SU-DHL-6 (cell line): ENCODE measurements at regions not wholly inside any gene's neighbourhood (a gene's known extent, or its start where the extent isn't known, plus 50 kb on each side); places are given as distances from the start of the nearest gene placed in this dataset.

Experiments
- H2AFZ ChIP-seq: fragments of 200-600 bp; sonication (generic); 2 replicates; pipeline ENCODE4 v1.6.1; 2014; ENCODE audit warnings: low read depth, mild to moderate bottlenecking, moderate library complexity, mixed read lengths, antibody characterized with exemption, low read length; ENCODE audit not compliant: severe bottlenecking
- H3F3A ChIP-seq: fragments of 200-600 bp; shearing (Covaris generic); 2 replicates; pipeline ENCODE4 v1.6.0; 2016; ENCODE audit warnings: antibody characterized with exemption, mild to moderate bottlenecking; ENCODE audit not compliant: insufficient read depth
- H3K27ac ChIP-seq: fragments of 200-600 bp; sonication (generic); 2 replicates; pipeline ENCODE4 v1.5.1; 2016; ENCODE audit warnings: low read depth, mild to moderate bottlenecking, low read length, moderate library complexity, mixed read lengths
- H3K27me3 ChIP-seq: fragments of 200-600 bp; sonication (generic), shearing (Covaris generic); 2 replicates; pipeline ENCODE4 v1.6.0; 2014; ENCODE audit warnings: mild to moderate bottlenecking, low read length
- H3K36me3 ChIP-seq: fragments of 200-600 bp; sonication (generic); 2 replicates; pipeline ENCODE4 v1.6.1; 2014; ENCODE audit warnings: mild to moderate bottlenecking, low read length, mixed read lengths
- H3K4me2 ChIP-seq: fragments of 300-600, 200-600 bp; shearing (Covaris generic), sonication (generic); 2 replicates; pipeline ENCODE4 v1.6.0; 2014; ENCODE audit warnings: low read length, low read depth, mild to moderate bottlenecking; ENCODE audit not compliant: poor library complexity, severe bottlenecking
- H3K4me3 ChIP-seq: fragments of 200-600 bp; sonication (generic); 2 replicates; pipeline ENCODE4 v1.5.1; 2014; ENCODE audit warnings: antibody characterized with exemption, low read length, mild to moderate bottlenecking, mixed read lengths; ENCODE audit not compliant: insufficient read depth, poor library complexity, severe bottlenecking
- H3K79me2 ChIP-seq: fragments of 200-600 bp; sonication (generic); 2 replicates; pipeline ENCODE4 v1.6.1; 2014; ENCODE audit warnings: mild to moderate bottlenecking, low read length, moderate library complexity; ENCODE audit not compliant: insufficient read depth
- H3K9ac ChIP-seq: fragments of 200-600 bp; sonication (generic); 2 replicates; pipeline ENCODE4 v1.7.0; 2014; ENCODE audit warnings: mild to moderate bottlenecking, low read length
- H3K9me2 ChIP-seq: fragments of 200-600 bp; sonication (generic); replicated peaks from 2 replicates; pipeline ENCODE4 v1.6.1; 2014; ENCODE audit warnings: low read length; ENCODE audit not compliant: insufficient read depth
- H3K9me3 ChIP-seq: fragments of 200-600 bp; sonication (generic); 2 replicates; pipeline ENCODE4 v1.6.1; 2014; ENCODE audit warnings: low read length, mixed read lengths; ENCODE audit not compliant: insufficient read depth
- H4K20me1 ChIP-seq: fragments of 200-600 bp; sonication (generic); 2 replicates; pipeline ENCODE4 v1.6.1; 2014; ENCODE audit warnings: low read depth, mild to moderate bottlenecking, antibody characterized with exemption, low read length, moderate library complexity, mixed read lengths
- EZH2phosphoT487 ChIP-seq: fragments of 200-600 bp; sonication (generic), shearing (Covaris generic); conservative IDR thresholded peaks from 2 replicates; pipeline ENCODE4 v1.6.1; 2018; ENCODE audit warnings: mild to moderate bottlenecking, antibody characterized with exemption, low read length, moderate library complexity, mixed read lengths
- TF ChIP-seq, protein P1 (sequence below): fragments of 200-600 bp; sonication (generic); IDR thresholded peaks from one replicate; pipeline ENCODE4 v1.5.1; 2017; ENCODE audit warnings: antibody characterized with exemption, mild to moderate bottlenecking, low read length, moderate library complexity; ENCODE audit not compliant: insufficient read depth, poor library complexity, severe bottlenecking

DNA sequence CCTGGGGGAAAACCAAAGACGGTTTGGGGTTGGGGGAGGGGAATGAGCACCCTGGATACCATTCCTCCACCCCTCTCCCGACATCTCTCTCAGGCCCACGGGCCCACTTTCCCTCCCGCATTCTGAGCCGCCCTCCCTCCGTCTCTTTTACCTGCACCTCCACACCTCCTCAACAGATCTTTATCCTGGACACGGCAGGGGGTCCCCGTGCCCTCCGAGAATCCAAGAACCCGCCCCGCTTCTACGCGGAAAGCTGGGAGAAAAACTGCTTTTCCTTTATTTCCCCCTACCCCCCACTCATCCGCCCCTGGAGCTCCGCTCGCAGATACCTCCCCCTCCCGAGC, 108.8 kb downstream of the NAV1 start:
- no peaks in the 10 kb centered on the region for H3K27me3 ChIP-seq
- no peaks in the 10 kb centered on the region for H3K36me3 ChIP-seq
- H3K27ac ChIP-seq = no peak overlapping the region
- H3K4me3 ChIP-seq = no peak overlapping the region
- no peak overlapping the region for H3K9ac ChIP-seq
- H2AFZ ChIP-seq = no peak overlapping the region
- no peaks in the 10 kb centered on the region for H3K9me3 ChIP-seq
- H3K4me2 ChIP-seq = no peak overlapping the region
- TF ChIP-seq, protein P1, sequence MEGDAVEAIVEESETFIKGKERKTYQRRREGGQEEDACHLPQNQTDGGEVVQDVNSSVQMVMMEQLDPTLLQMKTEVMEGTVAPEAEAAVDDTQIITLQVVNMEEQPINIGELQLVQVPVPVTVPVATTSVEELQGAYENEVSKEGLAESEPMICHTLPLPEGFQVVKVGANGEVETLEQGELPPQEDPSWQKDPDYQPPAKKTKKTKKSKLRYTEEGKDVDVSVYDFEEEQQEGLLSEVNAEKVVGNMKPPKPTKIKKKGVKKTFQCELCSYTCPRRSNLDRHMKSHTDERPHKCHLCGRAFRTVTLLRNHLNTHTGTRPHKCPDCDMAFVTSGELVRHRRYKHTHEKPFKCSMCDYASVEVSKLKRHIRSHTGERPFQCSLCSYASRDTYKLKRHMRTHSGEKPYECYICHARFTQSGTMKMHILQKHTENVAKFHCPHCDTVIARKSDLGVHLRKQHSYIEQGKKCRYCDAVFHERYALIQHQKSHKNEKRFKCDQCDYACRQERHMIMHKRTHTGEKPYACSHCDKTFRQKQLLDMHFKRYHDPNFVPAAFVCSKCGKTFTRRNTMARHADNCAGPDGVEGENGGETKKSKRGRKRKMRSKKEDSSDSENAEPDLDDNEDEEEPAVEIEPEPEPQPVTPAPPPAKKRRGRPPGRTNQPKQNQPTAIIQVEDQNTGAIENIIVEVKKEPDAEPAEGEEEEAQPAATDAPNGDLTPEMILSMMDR = no peak
- no peak for TF ChIP-seq EZH2phosphoT487
- H3K79me2 ChIP-seq = no peaks in the 10 kb centered on the region
- no peaks in the 10 kb centered on the region for H4K20me1 ChIP-seq
- H3K9me2 ChIP-seq = no peaks in the 10 kb centered on the region
- H3F3A ChIP-seq = no peaks in the 10 kb centered on the region

DNA sequence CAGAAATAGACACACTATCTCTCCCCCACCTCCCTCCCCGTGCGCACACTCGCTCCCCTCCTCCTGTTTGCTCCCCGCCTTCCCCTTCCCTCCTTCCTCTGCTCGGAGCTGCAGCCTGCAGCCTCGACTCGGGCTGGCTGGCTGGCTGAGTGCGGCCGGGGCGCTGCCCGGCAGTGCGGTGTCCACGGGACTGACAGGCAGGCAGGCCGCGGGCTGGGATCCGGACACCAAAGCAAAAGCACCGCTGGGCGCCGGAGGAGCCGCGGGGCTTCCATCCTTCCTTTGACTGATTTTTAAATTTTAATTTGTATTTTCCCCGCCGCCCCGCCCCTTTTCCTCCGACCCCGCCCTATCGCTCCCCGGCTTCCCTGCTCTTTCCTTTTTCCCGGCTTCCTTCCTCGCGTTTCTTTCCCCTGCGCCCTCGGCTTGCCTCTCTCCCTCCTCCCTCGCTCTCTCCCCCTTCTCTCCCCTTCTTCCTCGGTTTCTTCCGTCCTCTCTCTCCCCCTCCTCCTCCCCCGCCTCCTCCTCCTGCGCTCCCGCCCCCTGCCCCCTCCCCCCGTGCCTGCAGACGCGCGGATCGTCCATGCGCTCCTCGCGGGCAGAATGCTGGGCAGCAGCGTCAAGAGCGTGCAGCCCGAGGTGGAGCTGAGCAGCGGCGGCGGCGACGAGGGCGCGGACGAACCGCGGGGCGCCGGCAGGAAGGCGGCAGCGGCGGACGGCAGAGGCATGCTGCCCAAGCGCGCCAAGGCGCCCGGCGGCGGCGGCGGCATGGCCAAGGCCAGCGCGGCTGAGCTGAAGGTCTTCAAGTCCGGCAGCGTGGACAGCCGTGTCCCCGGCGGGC, 109.4 kb downstream of the NAV1 start:
- H3F3A ChIP-seq = no peaks in the 10 kb centered on the region
- no peaks in the 10 kb centered on the region for H3K36me3 ChIP-seq
- TF ChIP-seq, protein P1 = no peak
- no peak for TF ChIP-seq EZH2phosphoT487
- H3K9ac ChIP-seq = no peak overlapping the region
- H3K9me2 ChIP-seq = no peaks in the 10 kb centered on the region
- H3K27me3 ChIP-seq = no peaks in the 10 kb centered on the region
- no peaks in the 10 kb centered on the region for H4K20me1 ChIP-seq
- H3K9me3 ChIP-seq = no peaks in the 10 kb centered on the region
- no peak overlapping the region for H2AFZ ChIP-seq
- H3K4me3 ChIP-seq = no peak overlapping the region
- H3K27ac ChIP-seq = no peak overlapping the region
- H3K4me2 ChIP-seq = no peak overlapping the region
- no peaks in the 10 kb centered on the region for H3K79me2 ChIP-seq

DNA sequence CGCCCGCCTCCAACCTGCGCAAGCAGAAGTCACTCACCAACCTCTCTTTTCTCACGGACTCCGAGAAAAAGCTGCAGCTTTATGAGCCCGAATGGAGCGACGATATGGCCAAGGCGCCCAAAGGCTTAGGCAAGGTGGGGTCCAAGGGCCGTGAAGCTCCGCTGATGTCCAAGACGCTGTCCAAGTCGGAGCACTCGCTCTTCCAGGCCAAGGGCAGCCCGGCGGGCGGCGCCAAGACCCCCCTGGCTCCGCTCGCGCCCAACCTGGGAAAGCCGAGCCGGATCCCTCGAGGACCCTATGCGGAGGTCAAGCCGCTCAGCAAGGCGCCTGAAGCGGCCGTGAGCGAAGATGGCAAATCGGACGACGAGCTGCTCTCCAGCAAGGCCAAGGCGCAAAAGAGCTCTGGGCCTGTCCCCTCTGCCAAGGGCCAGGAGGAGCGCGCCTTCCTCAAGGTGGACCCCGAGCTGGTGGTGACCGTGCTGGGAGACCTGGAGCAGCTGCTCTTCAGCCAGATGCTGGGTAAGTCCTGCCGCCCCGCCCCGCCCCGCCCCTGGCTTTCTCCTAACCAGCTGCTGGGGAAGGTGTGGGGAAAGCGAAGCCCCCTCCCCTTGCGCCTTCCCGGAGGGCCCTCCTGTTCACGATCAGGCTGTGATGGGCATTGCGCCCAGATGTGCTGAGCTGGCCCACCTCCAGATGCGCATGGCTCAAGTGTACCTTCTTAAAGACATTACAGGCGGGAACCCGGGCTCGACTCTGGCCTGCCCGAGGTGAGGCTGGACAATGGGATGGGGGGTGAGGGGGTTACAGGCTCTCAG, 110.2 kb downstream of the NAV1 start:
- no peaks in the 10 kb centered on the region for H4K20me1 ChIP-seq
- H2AFZ ChIP-seq = no peak overlapping the region
- H3K9me3 ChIP-seq = no peaks in the 10 kb centered on the region
- no peak overlapping the region for H3K9ac ChIP-seq
- no peaks in the 10 kb centered on the region for H3K27me3 ChIP-seq
- H3K4me3 ChIP-seq = no peak overlapping the region
- H3K79me2 ChIP-seq = no peaks in the 10 kb centered on the region
- H3F3A ChIP-seq = no peaks in the 10 kb centered on the region
- H3K4me2 ChIP-seq = no peak overlapping the region
- H3K27ac ChIP-seq = no peak overlapping the region
- H3K36me3 ChIP-seq = no peaks in the 10 kb centered on the region
- H3K9me2 ChIP-seq = no peaks in the 10 kb centered on the region
- TF ChIP-seq, protein P1 = no peak
- TF ChIP-seq EZH2phosphoT487 = no peak
